ENCODE measurements at regions not wholly inside any gene's neighbourhood (a gene's known extent, or its start where the extent isn't known, plus 50 kb on each side); places are given as distances from the start of the nearest gene placed in this dataset.

DNA sequence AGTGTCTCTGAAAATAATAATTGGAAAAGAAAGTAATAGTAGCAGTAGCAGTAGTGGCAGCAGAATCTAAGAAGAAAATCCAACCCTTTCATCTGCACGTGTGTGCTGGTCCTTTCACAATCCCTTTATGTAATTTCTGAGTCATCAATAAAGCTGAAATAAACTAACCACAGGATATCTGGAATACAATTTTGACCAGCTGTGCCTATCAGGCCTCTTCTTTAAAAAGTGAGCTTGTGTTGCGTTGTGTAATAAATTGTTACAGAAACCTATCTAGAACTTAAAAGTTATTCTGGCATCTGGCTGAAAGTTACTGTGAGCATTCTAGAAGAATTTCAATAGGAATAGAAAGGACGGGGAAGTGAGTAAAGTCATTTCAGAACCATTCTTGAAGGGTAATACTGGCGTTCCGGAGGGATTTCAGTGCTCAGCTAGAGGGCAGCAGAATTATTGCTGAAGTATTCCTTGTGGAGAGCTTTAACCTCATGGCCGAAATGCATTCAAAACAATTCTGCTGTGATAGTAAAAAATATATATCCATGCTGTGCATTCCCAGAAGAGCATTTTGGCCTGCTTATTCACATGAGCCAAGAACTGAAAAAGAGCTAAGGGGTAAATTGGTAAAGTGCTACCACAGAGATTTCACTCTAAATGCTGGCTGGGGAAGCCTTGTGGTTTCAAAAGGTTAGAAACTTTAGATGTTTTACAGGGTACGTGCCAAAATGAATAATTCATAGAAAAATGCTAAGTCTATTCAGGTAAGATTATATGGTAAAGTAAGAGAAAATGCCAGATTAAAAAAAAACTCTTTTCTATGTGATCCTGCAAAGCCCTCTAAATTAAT is 260.6 kb downstream of the NKX6-1 start (continued):
- TF ChIP-seq, protein P1, sequence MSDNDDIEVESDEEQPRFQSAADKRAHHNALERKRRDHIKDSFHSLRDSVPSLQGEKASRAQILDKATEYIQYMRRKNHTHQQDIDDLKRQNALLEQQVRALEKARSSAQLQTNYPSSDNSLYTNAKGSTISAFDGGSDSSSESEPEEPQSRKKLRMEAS (IDR thresholded peaks at IDR 0.05): no peak
- TF ChIP-seq YY1 (IDR thresholded peaks at IDR 0.05): no peak
- TF ChIP-seq SP1 (IDR thresholded peaks at IDR 0.05): no peak
- no peak for TF ChIP-seq ATF3 (IDR thresholded peaks at IDR 0.05)
- TF ChIP-seq GABPA (IDR thresholded peaks at IDR 0.05 in 1 of 2, conservative IDR thresholded peaks at IDR 0.05 in 1 of 2): no peak
- TF ChIP-seq JUND (IDR thresholded peaks at IDR 0.05): no peak
- no peak for TF ChIP-seq HNF4A (conservative IDR thresholded peaks at IDR 0.05)
- no peak for TF ChIP-seq EGR1 (IDR thresholded peaks at IDR 0.05; ENCODE audit: low read depth in 2 of 2)
- TF ChIP-seq FOXA2 (IDR thresholded peaks at IDR 0.05): no peak
- TF ChIP-seq HNF4G (IDR thresholded peaks at IDR 0.05): no peak
- no peak for TF ChIP-seq FOXA1 (IDR thresholded peaks at IDR 0.05)
- TF ChIP-seq TAF1 (conservative IDR thresholded peaks at IDR 0.05): no peak

- H3K36me3 ChIP-seq (ENCODE audit: control insufficient read depth in 4 of 4, insufficient read depth in 3 of 4, low read depth in 1 of 4, low read length in 3 of 4): no peaks in the 10 kb centered on the region
- DNase-seq (ENCODE audit: low spot score): no peak
- 73% methylated on average over 4 of the region's 4 CpGs for WGBS
- H3K4me1 ChIP-seq (ENCODE audit: control insufficient read depth in 4 of 4, insufficient read depth in 4 of 4, low read length in 3 of 4): no peaks in the 10 kb centered on the region
- no peaks in the 10 kb centered on the region for H3K27me3 ChIP-seq (ENCODE audit: control insufficient read depth in 4 of 4, insufficient read depth in 4 of 4, low read length in 3 of 4)
- H3K9ac ChIP-seq (ENCODE audit: low read depth in 1 of 2, low read length in 2 of 2): no peak overlapping the region
- H3K4me3 ChIP-seq (ENCODE audit: low read depth in 1 of 3, low read length in 3 of 3): no peak overlapping the region
- no peaks in the 10 kb centered on the region for H3K9me3 ChIP-seq (ENCODE audit: control insufficient read depth in 4 of 4, low read length in 3 of 4)
- TF ChIP-seq NR2F2 (IDR thresholded peaks at IDR 0.05) (no peak), FOXA2 (IDR thresholded peaks at IDR 0.05) (no peak), HNF4G (IDR thresholded peaks at IDR 0.05) (no peak), ZBTB33 (IDR thresholded peaks at IDR 0.05) (no peak), RAD21 (IDR thresholded peaks at IDR 0.05) (no peak), TAF1 (conservative IDR thresholded peaks at IDR 0.05) (no peak), CTCF (IDR thresholded peaks at IDR 0.05; ENCODE audit: low read depth, low read length, missing input control) (no peak), SP1 (IDR thresholded peaks at IDR 0.05) (no peak), JUND (IDR thresholded peaks at IDR 0.05) (no peak), RXRA (IDR thresholded peaks at IDR 0.05) (no peak), GABPA (IDR thresholded peaks at IDR 0.05 in 1 of 2, conservative IDR thresholded peaks at IDR 0.05 in 1 of 2) (no peak), EGR1 (IDR thresholded peaks at IDR 0.05; ENCODE audit: low read depth in 2 of 2) (no peak), ATF3 (IDR thresholded peaks at IDR 0.05) (no peak), HNF4A (conservative IDR thresholded peaks at IDR 0.05) (no peak)
- TF ChIP-seq, protein P1 (IDR thresholded peaks at IDR 0.05): no peak
- no peak overlapping the region for H3K27ac ChIP-seq (ENCODE audit: low read depth in 1 of 2, low read length in 2 of 2)
Measured at GRCh38 chr4:84237008-84237407, 262.1 kb downstream of the NKX6-1 start.
